NCI-H2196 (cell line): ENCODE measurements at regions not wholly inside any gene's neighbourhood (a gene's known extent, or its start where the extent isn't known, plus 50 kb on each side); places are given as distances from the start of the nearest gene placed in this dataset.

Experiments used
- DNase-seq: peaks from one replicate; lab custom pipeline; 2025; ENCODE audit not compliant: unreplicated experiment; lab: John Stamatoyannopoulos, UW

DNA sequence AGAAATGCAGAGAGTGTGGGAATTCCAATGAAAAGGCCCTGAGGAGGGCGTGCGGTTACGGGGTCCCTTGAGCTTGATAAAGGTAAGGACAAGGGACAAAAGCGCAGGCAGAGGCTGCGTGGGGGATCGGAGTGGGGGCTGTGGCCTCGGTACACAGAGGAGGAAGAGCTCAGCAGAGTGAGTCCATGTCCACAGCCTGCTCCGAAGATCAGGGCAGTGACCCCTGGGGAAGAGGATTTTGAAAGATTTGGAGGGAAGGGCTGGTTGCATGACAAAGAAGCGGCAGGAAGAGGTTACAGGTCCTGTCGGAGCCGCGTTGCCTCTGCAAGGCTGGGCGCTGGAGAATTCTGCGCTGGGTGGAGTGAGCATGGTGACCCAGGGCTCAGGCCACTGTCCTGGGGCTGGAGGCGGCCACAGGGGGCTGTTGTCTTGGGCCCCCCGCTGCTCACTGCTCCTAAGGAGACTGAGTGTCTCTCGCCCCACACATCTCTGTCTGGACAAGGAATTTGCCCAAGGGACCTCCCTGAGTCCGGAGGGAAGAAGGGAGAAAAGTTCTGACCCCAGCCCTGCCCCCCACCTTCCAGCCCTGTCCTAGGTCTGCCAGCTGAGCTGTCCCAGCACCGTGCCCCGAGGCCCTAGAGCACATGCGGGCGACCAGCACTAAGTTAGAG, 69.8 kb upstream of the INSIG1 start:
- DNase-seq, result no peak

DNA sequence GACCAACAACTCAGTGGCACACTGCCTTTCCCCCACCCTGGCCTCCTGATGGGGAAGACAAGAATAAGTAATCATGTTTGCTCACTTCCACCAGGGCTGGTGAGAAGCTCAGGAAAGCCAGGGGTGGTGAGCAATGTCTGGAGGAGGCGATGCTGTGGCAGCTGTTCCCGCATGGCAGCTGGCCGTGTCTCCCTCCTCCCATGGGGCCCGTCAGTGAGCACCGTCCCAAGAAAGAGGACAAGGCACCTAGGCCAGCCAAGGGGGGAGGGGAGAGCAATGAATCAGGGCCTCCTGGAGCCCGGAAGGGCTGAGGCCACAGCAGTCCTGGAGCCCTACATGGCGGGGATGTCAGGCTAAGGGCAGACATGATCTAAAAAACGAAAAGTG, 69.2 kb upstream of the INSIG1 start:
- DNase-seq, result no peak

DNA sequence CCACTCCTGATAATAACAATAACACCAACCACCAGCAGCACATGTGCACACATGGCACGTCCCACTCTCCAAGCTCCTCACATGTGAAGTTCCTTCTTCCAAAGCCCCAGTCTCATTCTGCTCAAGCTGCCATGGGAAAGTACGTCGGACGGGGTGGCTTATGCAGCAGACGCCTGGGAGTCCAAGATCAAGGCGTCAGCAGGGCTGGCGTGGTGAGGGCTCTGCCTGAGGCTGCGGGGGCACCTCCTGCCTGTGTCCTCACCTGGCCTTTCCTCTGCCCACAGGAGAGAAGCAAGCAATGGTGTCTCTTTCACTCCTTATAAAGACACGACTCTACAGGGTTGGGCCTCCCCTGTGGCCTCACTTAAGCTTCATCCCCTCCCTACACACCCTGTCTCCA, 68.8 kb upstream of the INSIG1 start:
- no peak for DNase-seq

DNA sequence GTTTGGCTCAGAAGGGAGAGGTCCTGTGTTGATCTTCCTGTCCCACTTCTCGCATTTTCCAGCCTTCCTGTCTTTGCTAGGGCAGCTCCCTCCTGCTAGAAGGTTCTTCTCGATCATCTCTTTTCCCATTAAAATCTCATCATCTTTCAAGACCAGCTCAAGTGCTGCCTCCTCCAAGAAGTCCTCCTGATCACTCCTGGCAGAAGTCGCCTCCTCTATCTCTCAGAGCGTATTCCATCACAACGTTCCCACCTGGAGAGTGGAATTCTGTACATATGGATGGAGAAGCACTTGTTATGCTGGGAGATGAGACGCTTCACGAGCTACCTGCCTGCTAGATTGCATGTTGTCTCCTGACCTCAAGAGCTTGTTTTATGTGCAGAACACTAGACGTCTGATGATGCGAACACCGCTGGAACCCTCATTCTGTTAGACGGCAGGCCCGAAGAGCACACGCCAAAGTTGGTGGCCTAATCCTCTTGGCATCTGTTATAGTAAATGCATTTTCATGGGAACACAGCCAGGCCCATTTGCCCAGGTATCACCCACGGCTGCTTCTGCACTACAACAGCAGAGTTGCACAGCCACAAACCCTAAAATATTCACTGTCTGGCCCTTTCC, 68.0 kb upstream of the INSIG1 start:
- DNase-seq, result peak; percentile 51

DNA sequence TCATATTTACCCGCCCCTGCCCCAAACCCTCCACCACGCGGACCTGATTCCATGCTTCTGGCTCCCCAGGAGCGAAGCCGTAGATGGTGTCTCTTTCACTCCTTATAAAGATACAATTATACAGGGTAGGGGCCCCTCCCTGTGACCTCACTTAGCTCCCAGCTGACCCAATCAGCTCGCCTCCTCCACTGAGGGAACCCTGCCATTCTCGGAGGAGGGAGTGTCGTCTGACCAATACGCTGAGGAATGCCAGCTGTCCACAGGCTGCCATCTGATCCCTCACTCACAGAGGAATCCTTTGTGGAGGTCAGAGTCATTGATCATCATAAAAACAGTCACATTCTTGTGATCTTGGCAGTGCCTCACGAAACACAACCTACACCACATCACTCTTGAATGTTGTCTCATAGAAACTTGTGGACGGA, 67.5 kb upstream of the INSIG1 start:
- peak; percentile 77 for DNase-seq

DNA sequence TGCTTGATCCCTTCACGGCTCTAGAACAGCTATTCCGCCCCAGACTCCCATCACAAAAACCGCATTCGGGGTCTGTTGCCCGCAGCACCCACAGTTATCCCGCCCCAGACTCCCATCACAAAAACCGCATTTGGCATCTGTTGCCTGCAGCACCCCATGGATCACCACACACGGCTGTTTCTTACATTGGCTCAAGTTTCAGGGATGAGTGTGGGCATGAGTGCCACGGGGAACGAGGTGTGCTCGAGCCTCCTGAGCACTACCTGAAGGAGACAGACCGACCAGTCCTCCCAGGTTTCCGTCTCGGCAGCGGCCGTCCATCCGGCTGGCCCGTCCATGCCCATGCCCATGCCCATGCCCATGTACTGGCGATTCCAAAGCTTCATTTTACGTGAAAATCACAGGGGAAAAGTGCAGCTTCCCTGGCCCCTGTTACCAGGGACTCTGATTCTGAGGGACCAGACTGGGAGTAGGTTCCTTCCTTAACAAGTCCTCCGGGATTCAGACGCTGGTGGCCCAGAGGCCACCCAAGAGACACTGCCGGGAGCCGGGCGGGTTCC, 66.4 kb upstream of the INSIG1 start:
- no peak for DNase-seq

DNA sequence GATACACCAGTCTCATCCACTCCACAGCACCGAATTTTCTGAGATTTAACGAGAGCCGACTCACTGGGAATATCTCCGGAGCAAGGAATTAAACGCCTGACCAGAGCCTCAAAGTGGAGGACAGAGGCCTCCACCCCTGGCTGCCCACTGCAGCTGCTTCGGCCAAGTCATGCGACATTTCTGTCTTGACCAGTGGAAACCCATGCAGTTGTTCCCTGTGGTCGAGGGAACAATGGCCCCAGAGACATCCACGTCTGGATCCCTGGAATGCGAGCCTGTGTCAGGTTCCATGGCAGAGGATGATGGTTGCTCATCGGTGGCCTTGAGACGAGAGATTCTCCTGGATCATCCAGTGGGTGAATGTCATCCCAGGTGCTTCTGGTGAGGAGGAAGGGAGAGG, 65.7 kb upstream of the INSIG1 start:
- no peak for DNase-seq

DNA sequence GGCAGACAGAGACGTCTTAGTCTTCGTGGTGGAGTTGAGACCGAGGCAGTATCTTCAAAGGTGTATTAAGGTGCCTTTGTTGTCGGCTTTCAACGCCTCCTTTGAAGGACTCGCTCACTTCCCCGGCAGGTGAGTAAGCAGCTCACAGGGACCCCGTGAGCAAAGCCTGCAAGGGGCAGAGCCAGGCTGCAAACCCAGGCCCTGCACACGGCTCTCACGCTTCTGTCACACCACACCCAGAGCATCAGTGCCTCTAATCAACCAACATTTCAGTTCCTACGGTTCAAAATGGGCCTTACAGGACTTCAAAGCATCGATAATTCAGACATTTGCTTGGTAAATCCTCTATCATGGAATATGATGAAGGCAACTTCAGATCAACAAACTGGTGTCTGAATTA, 64.8 kb upstream of the INSIG1 start:
- no peak for DNase-seq

DNA sequence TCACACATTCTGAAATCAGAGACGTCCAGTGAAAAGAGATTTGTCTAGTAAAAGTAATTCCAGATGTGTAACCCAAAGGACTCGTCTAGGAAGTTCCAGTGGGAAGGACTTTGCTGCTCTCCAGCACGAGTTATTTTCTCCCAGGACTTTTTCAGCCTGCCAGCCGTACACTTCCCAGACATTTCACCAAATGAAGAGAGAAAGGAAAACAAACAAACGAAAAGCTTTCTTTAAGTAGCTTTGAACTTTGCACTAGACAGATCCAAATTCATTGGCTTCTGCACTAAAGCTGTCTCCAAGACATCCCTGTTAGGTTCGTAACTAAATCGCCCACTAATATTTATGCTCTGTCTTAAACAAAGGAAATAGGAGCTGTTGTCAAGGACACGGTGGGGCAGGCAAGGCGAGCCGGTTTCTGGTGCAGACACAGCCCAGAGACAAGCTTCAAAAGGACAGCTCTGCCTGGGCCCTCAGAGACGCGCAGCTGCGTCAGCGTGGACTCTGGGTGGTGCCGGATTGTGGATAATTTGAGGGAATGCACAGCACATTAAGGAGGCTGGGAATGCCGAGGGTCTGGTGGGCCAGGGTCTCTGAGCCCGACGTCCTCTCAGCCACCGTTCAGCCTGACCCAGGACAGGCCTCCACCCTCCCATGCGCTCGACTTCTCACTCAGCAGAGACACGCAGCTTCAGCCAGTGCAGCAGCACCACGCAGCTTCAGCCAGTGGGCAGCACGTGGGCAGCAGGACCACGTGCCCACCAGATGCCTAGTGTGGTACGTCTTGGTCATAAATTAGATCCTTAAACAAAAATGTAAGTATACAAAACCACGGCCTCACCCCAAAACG, 64.1 kb upstream of the INSIG1 start:
- no peak for DNase-seq

DNA sequence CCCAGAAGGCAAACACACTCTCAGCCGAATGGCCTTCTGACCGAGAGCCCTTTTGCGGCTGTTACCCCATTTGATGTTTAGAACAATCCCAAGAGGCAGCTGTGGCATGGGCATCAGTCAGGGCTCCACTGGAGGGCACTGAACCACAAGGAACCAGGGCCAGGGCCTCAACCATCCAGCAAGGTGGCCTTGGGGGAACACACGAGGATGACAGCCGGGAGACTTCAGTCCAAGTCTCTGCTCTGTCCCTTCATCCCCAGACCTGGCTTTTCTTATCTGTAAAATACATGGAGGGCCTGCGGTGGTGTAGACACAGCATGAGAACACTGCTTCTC, 63.6 kb upstream of the INSIG1 start:
- DNase-seq, result no peak

DNA sequence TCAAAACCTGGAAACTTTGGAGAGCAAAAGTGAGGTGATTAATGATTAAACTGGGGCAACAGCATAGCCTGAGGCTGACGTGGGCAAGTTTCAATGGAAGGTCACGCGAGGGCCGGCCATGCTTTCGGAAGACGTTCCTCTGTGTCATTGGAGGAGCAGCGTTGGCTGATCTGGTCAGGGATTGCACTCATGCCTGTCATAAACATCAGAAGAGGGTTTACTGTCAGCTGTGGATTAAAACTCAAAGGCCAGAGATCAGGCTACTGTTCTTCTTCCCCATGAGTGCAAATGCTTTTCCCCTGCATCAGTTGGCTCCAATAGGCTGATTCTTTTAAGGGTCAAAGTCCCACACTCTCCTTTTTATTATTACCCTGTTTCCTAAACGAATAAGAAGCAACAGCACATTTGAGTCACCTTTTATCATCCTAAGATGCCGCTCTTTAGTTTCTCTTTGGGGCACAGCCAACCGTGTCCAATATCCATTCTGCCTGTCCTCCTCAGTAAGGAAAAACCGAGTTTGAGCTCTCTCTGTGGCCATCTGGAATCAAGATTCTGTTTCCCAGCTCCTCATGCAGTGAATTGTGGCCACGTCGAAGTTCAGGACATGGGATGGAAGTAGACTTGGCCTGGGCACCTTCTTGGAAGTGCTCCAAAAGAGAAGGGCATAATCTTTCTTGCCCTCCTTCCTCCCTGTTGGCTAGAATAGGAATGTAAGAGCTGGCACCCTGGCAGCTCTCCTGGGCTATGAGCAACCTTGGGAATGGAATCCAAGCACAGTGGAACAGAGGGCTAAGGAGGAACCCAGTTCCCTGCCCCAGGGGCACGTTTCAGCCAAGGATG, 62.5 kb upstream of the INSIG1 start:
- no peak for DNase-seq

DNA sequence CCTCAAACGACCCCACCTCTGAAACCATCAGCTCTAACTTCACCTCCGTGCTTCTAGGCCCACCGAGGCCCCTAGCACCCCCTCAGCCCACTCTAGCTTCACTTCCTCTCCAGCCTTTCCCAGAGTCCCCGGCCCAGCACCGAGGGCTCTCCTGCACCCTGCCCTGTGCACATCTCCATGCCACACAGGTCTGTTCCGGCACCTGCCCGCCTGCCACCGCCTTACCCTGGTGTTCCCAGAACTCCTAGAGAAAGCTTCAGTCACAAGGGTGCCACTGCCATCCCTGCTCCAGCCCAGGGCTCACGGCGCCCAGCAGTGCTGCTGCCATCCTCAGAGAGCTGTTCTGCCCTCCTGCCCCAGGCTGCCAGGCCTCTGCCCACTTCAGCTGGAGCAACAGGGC, 61.3 kb upstream of the INSIG1 start:
- no peak for DNase-seq

DNA sequence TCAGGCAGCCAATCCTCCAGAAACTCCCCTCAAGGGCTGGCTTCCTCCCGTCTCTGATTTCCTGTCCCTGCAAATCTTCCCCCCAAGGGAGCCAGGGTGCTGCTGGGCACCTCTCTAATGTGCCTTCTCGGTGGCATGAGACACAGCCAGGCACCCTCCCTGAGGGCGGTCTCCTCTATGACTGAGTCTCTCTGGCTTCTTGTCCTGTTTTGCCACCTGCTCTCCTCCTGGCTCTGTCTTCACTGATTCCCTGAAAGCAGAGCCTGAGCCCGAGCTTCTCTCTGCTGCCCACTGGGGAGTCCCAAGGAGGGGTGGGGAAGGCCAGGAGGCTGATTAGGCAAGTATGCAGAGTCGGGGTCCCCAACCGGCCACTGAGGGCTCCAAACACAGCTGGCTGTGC, 60.4 kb upstream of the INSIG1 start:
- no peak for DNase-seq

DNA sequence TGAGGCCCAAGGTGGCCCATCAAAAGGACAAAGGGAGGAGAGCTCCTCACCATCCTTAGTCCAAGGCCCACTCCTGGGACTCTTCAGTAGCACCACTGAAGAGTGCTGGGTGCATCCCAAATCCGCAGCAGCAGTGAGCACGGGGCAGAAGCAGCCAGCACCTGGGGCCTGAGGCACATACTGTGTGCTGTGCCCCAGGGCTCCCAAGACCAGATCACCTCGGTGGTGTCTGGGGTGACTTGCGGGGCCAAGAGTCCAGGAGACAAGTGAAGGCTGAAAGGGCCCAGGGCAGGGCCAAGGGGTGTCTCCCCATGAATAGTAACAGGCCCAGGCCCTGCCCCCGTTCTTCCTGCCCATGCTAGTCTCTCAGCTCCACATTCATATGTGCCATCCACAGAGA, 59.9 kb upstream of the INSIG1 start:
- DNase-seq, result no peak

DNA sequence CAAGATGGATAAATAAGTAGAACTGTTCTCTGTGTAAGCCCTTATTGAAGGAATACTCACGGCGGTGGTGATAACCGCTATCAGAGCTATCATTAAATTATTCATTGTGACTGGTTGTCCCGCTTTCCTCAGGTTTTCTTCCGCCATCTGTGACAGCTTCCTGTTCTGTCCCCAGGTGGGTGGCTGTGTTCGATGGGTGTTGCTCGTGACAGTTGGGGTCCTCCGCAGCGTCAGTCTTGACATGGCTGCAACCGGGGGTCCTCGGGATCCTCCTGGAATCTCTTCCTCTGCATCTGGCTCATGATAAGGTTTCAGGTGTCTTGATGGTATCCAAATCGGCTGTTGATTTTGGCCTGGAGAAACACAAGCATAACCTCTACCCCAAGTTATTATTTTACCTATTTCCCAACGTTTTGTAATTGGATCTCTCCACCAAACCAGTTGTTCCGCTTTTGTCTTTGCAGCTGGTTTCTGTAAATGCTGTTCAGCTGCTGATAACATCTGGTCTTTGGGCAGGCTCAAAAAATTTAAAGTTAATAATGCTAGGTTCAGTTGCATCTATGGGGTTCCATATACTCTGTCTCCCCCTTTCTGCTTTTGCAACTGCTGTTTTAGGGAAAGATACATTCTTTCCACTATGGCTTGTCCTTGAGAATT, 58.1 kb upstream of the INSIG1 start:
- DNase-seq, result peak; percentile 35

DNA sequence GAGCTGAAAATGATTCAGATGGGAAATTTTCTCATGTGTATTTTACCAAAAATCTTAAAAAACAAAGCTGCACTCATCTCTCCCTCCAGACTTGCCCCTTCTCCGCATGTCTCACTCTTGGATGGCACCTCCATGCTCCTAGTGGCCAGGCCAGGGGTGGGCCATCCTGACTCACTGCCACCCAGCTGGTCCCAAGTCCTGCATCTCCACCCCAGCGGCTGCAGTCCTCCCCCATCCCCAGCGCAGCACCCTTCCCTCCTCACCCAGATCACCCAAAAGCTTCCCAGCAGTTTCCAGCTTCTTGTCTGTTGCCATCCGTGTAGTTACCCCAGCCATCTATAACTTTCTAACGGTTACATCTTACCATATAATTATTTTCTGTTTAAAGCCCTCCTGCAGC, 53.0 kb upstream of the INSIG1 start:
- DNase-seq, result no peak

DNA sequence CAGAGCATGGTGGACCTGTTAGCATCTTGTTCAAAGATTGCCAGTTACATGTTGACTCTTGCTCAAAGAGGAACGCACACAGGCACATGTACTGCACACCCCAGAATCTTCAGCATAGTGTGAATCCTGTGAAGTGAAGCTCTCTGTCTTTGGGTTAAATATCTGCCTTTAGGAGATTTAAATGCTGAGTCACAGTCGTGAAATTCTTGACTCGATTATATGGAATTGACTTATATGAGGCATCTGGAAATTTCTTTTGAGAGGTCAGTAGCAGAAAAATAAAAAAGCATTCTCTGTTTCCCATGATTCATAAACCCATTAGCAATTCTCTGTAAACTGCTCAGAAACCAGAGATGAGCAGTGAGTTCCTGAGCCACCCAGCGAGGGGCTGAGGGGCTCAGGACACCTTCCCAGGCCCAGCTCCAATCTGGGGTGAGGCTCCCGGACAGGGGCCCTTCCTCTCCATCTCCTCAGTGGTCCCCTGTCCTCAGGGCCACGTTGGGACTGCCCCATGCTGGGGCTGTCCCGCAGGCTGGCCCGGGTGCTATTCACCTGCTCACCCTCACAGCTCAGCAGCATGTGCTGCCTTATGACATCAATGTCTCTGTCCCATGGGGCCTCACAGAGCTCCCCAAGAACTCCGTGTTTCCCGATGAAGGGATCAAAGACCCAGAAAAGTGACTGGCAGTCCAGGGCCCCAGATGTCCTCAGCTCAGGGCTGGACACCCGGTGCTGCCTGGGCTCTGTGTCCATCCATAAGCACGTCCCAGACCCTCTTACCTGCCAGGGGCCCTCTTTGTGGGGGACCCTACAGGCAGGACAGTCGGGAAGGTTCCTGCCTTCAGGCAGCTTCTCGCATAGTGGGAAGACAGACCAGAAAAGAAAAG, 50.0 kb upstream of the INSIG1 start:
- no peak for DNase-seq
